ENCODE measurements at regions not wholly inside any gene's neighbourhood (a gene's known extent, or its start where the extent isn't known, plus 50 kb on each side); places are given as distances from the start of the nearest gene placed in this dataset.
A peak's percentile ranks its signal among the peaks of the same experiment; 100 is the strongest.

DNA sequence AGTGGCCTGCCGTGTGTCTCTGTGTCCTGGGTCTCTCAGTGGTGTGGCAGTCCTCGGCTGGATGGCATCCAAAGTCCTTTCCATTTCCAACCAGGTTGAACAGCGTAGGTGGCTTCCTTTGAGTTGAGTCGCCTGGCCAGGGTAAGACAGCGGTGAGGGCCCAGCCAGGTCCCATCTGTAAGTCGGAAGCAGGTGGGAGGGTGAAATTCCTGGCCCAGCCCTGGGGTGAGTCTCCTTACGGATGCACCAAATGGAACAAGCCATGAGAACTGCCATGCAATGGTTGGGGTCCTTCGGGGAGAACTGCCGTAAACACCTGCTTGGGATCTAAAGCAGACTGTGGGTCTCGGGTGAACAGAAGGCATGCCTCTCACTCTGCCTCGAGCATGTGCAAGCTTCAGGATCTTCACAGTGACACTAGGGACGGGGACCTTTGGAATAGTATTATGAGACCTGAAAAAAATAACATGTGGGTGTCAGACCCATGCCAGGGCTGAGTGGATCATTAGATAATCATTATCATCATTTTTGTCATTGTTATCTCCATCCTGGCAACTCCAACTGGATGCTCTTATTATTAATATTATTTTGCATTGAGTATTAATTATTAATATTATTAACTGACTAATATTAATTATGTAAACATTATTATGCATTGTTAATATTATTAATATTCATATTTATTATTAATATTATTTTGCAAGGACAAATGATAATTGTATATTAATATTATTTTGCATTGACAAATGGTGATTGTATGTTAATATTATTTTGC is 57.7 kb upstream of the LINC01488 start:
- Histone ChIP-seq H3K4me1 (peaks cover 14% of the 10 kb centered on the region), H3K27me3 (no peaks in the 10 kb centered on the region), H3K4me3 (no peak overlapping the region), H4K20me1 (ENCODE audit: low read depth) (no peaks in the 10 kb centered on the region), H2AFZ (replicated peaks) (no peak overlapping the region), H3K9ac (no peak overlapping the region), H3F3A (ENCODE audit: low read depth) (peaks cover 12% of the 10 kb centered on the region), H3K4me2 (no peak overlapping the region), H3K79me2 (ENCODE audit: low read depth) (no peaks in the 10 kb centered on the region), H3K9me3 (ENCODE audit: low read depth) (peaks cover 13% of the 10 kb centered on the region), H3K36me3 (no peaks in the 10 kb centered on the region), H3K27ac (no peak overlapping the region)
- peaks cover 7% of the 10 kb centered on the region for H3K27me3 Mint-ChIP-seq (ENCODE audit: insufficient read depth, low read depth)
- H3K36me3 Mint-ChIP-seq: no peaks in the 10 kb centered on the region
- H3K9me3 Mint-ChIP-seq: peaks cover 21% of the 10 kb centered on the region
- H3K27ac Mint-ChIP-seq: no peak overlapping the region
- H3K4me3 Mint-ChIP-seq: no peak overlapping the region
- no peak for DNase-seq (ENCODE audit: low spot score)
- TF ChIP-seq EZH2phosphoT487 (IDR thresholded peaks at IDR 0.05): no peak
- TF ChIP-seq, protein P1, sequence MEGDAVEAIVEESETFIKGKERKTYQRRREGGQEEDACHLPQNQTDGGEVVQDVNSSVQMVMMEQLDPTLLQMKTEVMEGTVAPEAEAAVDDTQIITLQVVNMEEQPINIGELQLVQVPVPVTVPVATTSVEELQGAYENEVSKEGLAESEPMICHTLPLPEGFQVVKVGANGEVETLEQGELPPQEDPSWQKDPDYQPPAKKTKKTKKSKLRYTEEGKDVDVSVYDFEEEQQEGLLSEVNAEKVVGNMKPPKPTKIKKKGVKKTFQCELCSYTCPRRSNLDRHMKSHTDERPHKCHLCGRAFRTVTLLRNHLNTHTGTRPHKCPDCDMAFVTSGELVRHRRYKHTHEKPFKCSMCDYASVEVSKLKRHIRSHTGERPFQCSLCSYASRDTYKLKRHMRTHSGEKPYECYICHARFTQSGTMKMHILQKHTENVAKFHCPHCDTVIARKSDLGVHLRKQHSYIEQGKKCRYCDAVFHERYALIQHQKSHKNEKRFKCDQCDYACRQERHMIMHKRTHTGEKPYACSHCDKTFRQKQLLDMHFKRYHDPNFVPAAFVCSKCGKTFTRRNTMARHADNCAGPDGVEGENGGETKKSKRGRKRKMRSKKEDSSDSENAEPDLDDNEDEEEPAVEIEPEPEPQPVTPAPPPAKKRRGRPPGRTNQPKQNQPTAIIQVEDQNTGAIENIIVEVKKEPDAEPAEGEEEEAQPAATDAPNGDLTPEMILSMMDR (IDR thresholded peaks at IDR 0.05): no peak
- TF ChIP-seq EZH2 (IDR thresholded peaks at IDR 0.05): no peak
- peaks cover 20% of the 10 kb centered on the region for H3K4me1 Mint-ChIP-seq

DNA sequence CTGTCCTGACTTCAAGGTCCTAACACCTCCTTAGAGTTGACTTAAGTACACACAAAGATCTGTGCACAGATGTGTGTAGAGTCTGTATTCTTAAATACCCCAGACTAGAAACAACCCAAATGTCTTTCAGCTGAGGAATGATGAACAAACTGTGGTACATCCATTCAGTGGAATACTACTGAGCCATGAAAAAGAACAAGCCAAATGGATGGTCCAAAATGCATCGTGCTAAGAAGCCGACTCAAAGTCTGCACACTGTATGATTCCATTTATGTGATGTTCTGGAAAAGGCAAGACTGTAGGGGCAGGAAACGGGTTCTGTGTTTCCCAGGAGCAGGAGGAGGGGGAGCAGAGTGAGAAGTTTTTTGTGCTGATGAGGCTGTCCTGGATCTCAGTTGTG is 56.7 kb upstream of the LINC01488 start:
- H4K20me1 ChIP-seq (ENCODE audit: low read depth): no peaks in the 10 kb centered on the region
- peaks cover 14% of the 10 kb centered on the region for H3K4me1 ChIP-seq
- H3K27me3 ChIP-seq: no peaks in the 10 kb centered on the region
- no peaks in the 10 kb centered on the region for H3K36me3 ChIP-seq
- peaks cover 7% of the 10 kb centered on the region for H3K27me3 Mint-ChIP-seq (ENCODE audit: insufficient read depth, low read depth)
- H3K79me2 ChIP-seq (ENCODE audit: low read depth): no peaks in the 10 kb centered on the region
- peaks cover 12% of the 10 kb centered on the region for H3F3A ChIP-seq (ENCODE audit: low read depth)
- H3K9me3 Mint-ChIP-seq: peaks cover 21% of the 10 kb centered on the region
- no peak overlapping the region for H3K27ac ChIP-seq
- H2AFZ ChIP-seq (replicated peaks): no peak overlapping the region
- peaks cover 13% of the 10 kb centered on the region for H3K9me3 ChIP-seq (ENCODE audit: low read depth)
- H3K4me3 Mint-ChIP-seq: no peak overlapping the region
- no peak for DNase-seq (ENCODE audit: low spot score)
- no peak overlapping the region for H3K27ac Mint-ChIP-seq
- no peak overlapping the region for H3K9ac ChIP-seq
- TF ChIP-seq, protein P1 (IDR thresholded peaks at IDR 0.05): no peak
- no peak for TF ChIP-seq EZH2 (IDR thresholded peaks at IDR 0.05)
- TF ChIP-seq EZH2phosphoT487 (IDR thresholded peaks at IDR 0.05): no peak
- H3K36me3 Mint-ChIP-seq: no peaks in the 10 kb centered on the region
- no peak overlapping the region for H3K4me2 ChIP-seq
- no peak overlapping the region for H3K4me3 ChIP-seq
- peaks cover 12% of the 10 kb centered on the region for H3K4me1 Mint-ChIP-seq

DNA sequence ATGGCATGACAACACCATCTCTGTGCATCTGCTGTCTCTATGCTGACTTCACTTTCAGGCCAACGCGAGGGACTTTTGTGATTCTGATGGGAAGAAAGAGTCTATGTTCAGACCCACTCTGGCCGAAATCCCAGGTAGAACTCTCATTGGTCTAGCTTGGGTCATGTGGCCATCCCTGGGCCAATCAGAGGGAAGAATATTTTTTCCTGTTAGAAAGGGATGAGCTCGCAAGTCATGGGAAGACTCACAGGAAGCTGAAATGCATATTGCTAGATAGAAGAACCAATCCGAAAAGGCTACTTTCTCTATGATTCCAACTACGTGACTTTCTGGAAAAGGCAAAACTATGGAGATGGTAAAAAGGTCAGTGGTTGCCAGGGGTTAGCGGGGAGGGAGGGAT is 56.0 kb upstream of the LINC01488 start:
- Mint-ChIP-seq H3K4me3 (no peak overlapping the region), H3K27ac (peak overlapping the region; percentile 61)
- H3K4me3 ChIP-seq: no peak overlapping the region

More for the DNA sequence above, 56.0 kb upstream of the LINC01488 start:
- no peak overlapping the region for H3K4me2 ChIP-seq
- TF ChIP-seq EZH2 (IDR thresholded peaks at IDR 0.05) (no peak), EZH2phosphoT487 (IDR thresholded peaks at IDR 0.05) (no peak)
- TF ChIP-seq, protein P1 (IDR thresholded peaks at IDR 0.05): no peak
- no peak overlapping the region for H3K27ac ChIP-seq
- H3K36me3 ChIP-seq: no peaks in the 10 kb centered on the region
- peaks cover 12% of the 10 kb centered on the region for H3F3A ChIP-seq (ENCODE audit: low read depth)
- peaks cover 13% of the 10 kb centered on the region for H3K9me3 ChIP-seq (ENCODE audit: low read depth)
- H3K4me1 Mint-ChIP-seq: peaks cover 10% of the 10 kb centered on the region
- H3K27me3 Mint-ChIP-seq (ENCODE audit: insufficient read depth, low read depth): peaks cover 10% of the 10 kb centered on the region
- DNase-seq (ENCODE audit: low spot score): no peak
- H2AFZ ChIP-seq (replicated peaks): no peak overlapping the region
- no peaks in the 10 kb centered on the region for H4K20me1 ChIP-seq (ENCODE audit: low read depth)
- no peak overlapping the region for H3K9ac ChIP-seq
- no peaks in the 10 kb centered on the region for H3K36me3 Mint-ChIP-seq
- H3K4me1 ChIP-seq: peaks cover 7% of the 10 kb centered on the region
- H3K27me3 ChIP-seq: no peaks in the 10 kb centered on the region
- H3K79me2 ChIP-seq (ENCODE audit: low read depth): no peaks in the 10 kb centered on the region
- peaks cover 21% of the 10 kb centered on the region for H3K9me3 Mint-ChIP-seq
